A549 (cell line): ENCODE measurements at regions not wholly inside any gene's neighbourhood (a gene's known extent, or its start where the extent isn't known, plus 50 kb on each side); places are given as distances from the start of the nearest gene placed in this dataset.
"Not testable (repeated sequence)": the region's sequence is repeated elsewhere in the genome, so short reads cannot be mapped to it uniquely, and the experiment has no call there.

Experiments
- ATAC-seq, 2 experiments: fragments of 200-7000 bp in 1 of 2; fragments of >200 bp in 1 of 2; cut with Nextera tagmentation in 1 of 2; cut with Tn5 transposase in 1 of 2; 3 replicates each; pipeline versions ENCODE4 v1.8.0 to v1.9.1; 2018 to 2020; ENCODE audit warnings: mild to moderate bottlenecking in 1 of 2, moderate library complexity in 1 of 2
- CTCF ChIA-PET: fragments of 300-600 bp; sonication (Branson Sonifier 250); formaldehyde crosslinking; extraction: SDS; loops from one replicate; lab custom pipeline; 2021; ENCODE audit warnings: antibody characterized with exemption, inconsistent platforms; lab: Yijun Ruan, JAX
- POLR2A ChIA-PET: fragments of 350-600 bp; formaldehyde crosslinking; extraction: SDS; loops from one replicate; lab custom pipeline; 2021; ENCODE audit warnings: antibody characterized with exemption, inconsistent platforms; lab: Yijun Ruan, JAX
- DNase-seq, 2 experiments: peaks; one replicate each; pipeline versions ENCODE4 v3.0.0 to v3.0.0-alpha.2; 2011 to 2016; ENCODE audit warnings: low read depth in 1 of 2, low spot score in 1 of 2
- FAIRE-seq: peaks from 2 replicates; lab custom pipeline; 2011; peaks lifted over from hg19 to GRCh38; lab: Jason Lieb, UNC
- H3K27ac ChIP-seq, 2 experiments: fragments of >200 bp; sonication (Bioruptor Twin); formaldehyde crosslinking; 3 replicates each; pipeline ENCODE4 v1.5.1; 2016 to 2017
- H3K4me1 ChIP-seq: fragments of >200 bp; sonication (Bioruptor Twin); formaldehyde crosslinking; 3 replicates; pipeline ENCODE4 v1.6.1; 2016
- H3K4me2 ChIP-seq: fragments of >200 bp; sonication (Bioruptor Twin); formaldehyde crosslinking; 3 replicates; pipeline ENCODE4 v1.6.1; 2016
- H3K4me3 ChIP-seq: fragments of >200 bp; sonication (Bioruptor Twin); formaldehyde crosslinking; 3 replicates; pipeline ENCODE4 v1.5.1; 2016
- H3K9me3 ChIP-seq: fragments of >200 bp; sonication (Bioruptor Twin); formaldehyde crosslinking; 3 replicates; pipeline ENCODE4 v1.6.1; 2016
- BHLHE40 ChIP-seq: IDR thresholded peaks from 2 replicates; pipeline ENCODE4 v1.6.1; 2012; ENCODE audit warnings: low read depth, low read length, inconsistent platforms
- CBX2 ChIP-seq: fragments of 200-600 bp; sonication (generic); IDR thresholded peaks from 2 replicates; pipeline ENCODE4 v1.6.1; 2016; ENCODE audit warnings: low read depth, mild to moderate bottlenecking, borderline replicate concordance
- CEBPB ChIP-seq, 2 experiments: fragments of >200 bp in 1 of 2; sonication (Bioruptor Twin) in 1 of 2; formaldehyde crosslinking in 1 of 2; IDR thresholded peaks; 2 replicates each; pipeline ENCODE4 v1.6.1; 2012 to 2016
- GATA3 ChIP-seq: IDR thresholded peaks from 2 replicates; pipeline ENCODE4 v1.6.1; 2012; ENCODE audit warnings: borderline replicate concordance
- NPAS2 ChIP-seq: fragments of 250-450 bp; sonication (Bioruptor Pico); IDR thresholded peaks from 2 replicates; pipeline ENCODE4 v1.8.0; 2022; ENCODE audit warnings: mild to moderate bottlenecking, moderate library complexity, borderline replicate concordance
- PHF8 ChIP-seq: fragments of 200-600 bp; sonication (generic); IDR thresholded peaks from 2 replicates; pipeline ENCODE4 v1.6.1; 2016; ENCODE audit warnings: low read depth, mild to moderate bottlenecking, antibody characterized with exemption, moderate library complexity, borderline replicate concordance
- RFX5 ChIP-seq: fragments of 450-650 bp; IDR thresholded peaks from 2 replicates; pipeline ENCODE4 v1.7.1; 2014; ENCODE audit warnings: antibody characterized with exemption, mild to moderate bottlenecking, moderate library complexity
- ZFP36 ChIP-seq: fragments of 450-650 bp; IDR thresholded peaks from 2 replicates; pipeline ENCODE4 v1.6.1; 2014; ENCODE audit warnings: borderline replicate concordance; ENCODE audit not compliant: partially characterized antibody
- WGBS: methylation state at CpG from one replicate; pipeline ENCODE4 v1.1.6; 2017; ENCODE audit errors: missing lambda C conversion rate; 5-methylcytosine and 5-hydroxymethylcytosine counted together
- TF ChIP-seq, protein P1 (sequence below): fragments of >200 bp; sonication (Bioruptor Twin); formaldehyde crosslinking; IDR thresholded peaks from 3 replicates; pipeline ENCODE4 v1.5.1; 2016
- TF ChIP-seq, protein P2 (sequence below): fragments of 450-650 bp; IDR thresholded peaks from 2 replicates; pipeline ENCODE4 v1.6.1; 2014; ENCODE audit warnings: antibody characterized with exemption
- TF ChIP-seq, protein P3 (sequence below): fragments of 200-600 bp; sonication (generic); IDR thresholded peaks from 2 replicates; pipeline ENCODE4 v1.6.1; 2016; ENCODE audit warnings: antibody characterized with exemption, mild to moderate bottlenecking, moderate library complexity

DNA sequence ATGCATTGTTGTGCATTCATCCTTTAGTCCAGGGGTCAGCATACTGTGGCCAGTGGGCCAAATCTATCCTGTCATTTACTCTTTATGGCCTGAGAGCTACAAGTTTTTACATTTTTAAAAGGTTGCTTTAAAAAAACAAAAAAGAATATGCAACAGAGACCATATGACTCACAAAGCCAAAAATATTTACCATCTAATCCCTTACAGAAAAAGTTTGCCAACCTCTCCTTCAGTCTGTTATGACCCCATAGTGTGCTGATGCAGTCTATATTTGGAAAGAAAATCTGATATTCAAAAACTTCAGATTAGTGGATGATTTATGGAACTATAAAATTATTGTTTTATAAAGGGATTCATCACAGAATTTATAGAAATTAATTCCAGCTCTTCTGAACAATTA lies 237.5 kb upstream of the IL12A start:
- Histone ChIP-seq H3K27ac (no peak overlapping the region), H3K4me3 (no peak overlapping the region), H3K4me1 (peaks cover 28% of the 10 kb centered on the region), H3K4me2 (no peak overlapping the region), H3K9me3 (peaks cover 7% of the 10 kb centered on the region)
- DNase-seq, result no peak
- TF ChIP-seq BHLHE40 (no peak), RFX5 (no peak)
- TF ChIP-seq, protein P1, sequence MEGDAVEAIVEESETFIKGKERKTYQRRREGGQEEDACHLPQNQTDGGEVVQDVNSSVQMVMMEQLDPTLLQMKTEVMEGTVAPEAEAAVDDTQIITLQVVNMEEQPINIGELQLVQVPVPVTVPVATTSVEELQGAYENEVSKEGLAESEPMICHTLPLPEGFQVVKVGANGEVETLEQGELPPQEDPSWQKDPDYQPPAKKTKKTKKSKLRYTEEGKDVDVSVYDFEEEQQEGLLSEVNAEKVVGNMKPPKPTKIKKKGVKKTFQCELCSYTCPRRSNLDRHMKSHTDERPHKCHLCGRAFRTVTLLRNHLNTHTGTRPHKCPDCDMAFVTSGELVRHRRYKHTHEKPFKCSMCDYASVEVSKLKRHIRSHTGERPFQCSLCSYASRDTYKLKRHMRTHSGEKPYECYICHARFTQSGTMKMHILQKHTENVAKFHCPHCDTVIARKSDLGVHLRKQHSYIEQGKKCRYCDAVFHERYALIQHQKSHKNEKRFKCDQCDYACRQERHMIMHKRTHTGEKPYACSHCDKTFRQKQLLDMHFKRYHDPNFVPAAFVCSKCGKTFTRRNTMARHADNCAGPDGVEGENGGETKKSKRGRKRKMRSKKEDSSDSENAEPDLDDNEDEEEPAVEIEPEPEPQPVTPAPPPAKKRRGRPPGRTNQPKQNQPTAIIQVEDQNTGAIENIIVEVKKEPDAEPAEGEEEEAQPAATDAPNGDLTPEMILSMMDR, result no peak
- TF ChIP-seq, protein P2, sequence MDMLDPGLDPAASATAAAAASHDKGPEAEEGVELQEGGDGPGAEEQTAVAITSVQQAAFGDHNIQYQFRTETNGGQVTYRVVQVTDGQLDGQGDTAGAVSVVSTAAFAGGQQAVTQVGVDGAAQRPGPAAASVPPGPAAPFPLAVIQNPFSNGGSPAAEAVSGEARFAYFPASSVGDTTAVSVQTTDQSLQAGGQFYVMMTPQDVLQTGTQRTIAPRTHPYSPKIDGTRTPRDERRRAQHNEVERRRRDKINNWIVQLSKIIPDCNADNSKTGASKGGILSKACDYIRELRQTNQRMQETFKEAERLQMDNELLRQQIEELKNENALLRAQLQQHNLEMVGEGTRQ, result no peak
- CTCF ChIA-PET, result interaction anchor here (0.6 to 1.5 kb wide), 4 partner anchors 44 to 134 kb away, joined by 3 read pairs; no protein-coding TSS in a partner anchor
- POLR2A ChIA-PET, result interaction anchor here (0.5 kb wide), 1 partner anchor 954 kb away, joined by 3 read pairs; no protein-coding TSS in a partner anchor
- ATAC-seq, result no peak
- FAIRE-seq, result no peak

DNA sequence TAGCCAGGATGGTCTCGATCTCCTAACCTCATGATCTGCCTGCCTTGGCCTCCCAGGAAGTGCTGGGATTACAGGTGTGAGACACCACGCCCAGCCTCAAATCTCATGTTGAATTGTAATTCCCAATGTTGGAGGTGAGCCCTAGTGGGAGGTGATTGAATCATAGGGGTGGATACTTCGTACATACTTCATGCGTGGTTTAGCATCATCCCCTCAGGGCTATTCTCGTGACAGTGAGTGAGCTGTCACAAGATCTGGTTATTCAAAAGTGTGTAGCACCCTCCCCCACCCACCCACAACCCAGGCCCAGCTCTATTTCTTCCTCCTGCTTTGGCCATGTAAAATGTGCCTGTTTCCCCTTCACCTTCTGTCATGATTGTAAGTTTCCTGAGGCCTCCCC lies 236.9 kb upstream of the IL12A start:
- WGBS, result 86% methylated on average over 5 of the region's 5 CpGs
- TF ChIP-seq BHLHE40 (no peak), CBX2 (no peak), NPAS2 (CRISPR knock-in tag) (no peak), PHF8 (no peak), CEBPB (IDR thresholded peaks at IDR 0.05) (no peak), ZFP36 (no peak), GATA3 (no peak)
- TF ChIP-seq, protein P3, sequence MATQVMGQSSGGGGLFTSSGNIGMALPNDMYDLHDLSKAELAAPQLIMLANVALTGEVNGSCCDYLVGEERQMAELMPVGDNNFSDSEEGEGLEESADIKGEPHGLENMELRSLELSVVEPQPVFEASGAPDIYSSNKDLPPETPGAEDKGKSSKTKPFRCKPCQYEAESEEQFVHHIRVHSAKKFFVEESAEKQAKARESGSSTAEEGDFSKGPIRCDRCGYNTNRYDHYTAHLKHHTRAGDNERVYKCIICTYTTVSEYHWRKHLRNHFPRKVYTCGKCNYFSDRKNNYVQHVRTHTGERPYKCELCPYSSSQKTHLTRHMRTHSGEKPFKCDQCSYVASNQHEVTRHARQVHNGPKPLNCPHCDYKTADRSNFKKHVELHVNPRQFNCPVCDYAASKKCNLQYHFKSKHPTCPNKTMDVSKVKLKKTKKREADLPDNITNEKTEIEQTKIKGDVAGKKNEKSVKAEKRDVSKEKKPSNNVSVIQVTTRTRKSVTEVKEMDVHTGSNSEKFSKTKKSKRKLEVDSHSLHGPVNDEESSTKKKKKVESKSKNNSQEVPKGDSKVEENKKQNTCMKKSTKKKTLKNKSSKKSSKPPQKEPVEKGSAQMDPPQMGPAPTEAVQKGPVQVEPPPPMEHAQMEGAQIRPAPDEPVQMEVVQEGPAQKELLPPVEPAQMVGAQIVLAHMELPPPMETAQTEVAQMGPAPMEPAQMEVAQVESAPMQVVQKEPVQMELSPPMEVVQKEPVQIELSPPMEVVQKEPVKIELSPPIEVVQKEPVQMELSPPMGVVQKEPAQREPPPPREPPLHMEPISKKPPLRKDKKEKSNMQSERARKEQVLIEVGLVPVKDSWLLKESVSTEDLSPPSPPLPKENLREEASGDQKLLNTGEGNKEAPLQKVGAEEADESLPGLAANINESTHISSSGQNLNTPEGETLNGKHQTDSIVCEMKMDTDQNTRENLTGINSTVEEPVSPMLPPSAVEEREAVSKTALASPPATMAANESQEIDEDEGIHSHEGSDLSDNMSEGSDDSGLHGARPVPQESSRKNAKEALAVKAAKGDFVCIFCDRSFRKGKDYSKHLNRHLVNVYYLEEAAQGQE, result no peak
- TF ChIP-seq, protein P2, result no peak
- TF ChIP-seq, all 56 proteins: peak for 0
- ATAC-seq, result no peak
- FAIRE-seq, result no peak
- DNase-seq, result no peak
- no peak overlapping the region for H3K27ac ChIP-seq
- CTCF ChIA-PET, result interaction anchor here (1.4 to 1.5 kb wide), 2 partner anchors 43 to 53 kb away, joined by 3 read pairs; no protein-coding TSS in a partner anchor
- H3K4me2 ChIP-seq, result no peak overlapping the region
- peaks cover 28% of the 10 kb centered on the region for H3K4me1 ChIP-seq
- peaks cover 12% of the 10 kb centered on the region for H3K9me3 ChIP-seq
- no peak overlapping the region for H3K4me3 ChIP-seq
- POLR2A ChIA-PET, result no interaction called here

DNA sequence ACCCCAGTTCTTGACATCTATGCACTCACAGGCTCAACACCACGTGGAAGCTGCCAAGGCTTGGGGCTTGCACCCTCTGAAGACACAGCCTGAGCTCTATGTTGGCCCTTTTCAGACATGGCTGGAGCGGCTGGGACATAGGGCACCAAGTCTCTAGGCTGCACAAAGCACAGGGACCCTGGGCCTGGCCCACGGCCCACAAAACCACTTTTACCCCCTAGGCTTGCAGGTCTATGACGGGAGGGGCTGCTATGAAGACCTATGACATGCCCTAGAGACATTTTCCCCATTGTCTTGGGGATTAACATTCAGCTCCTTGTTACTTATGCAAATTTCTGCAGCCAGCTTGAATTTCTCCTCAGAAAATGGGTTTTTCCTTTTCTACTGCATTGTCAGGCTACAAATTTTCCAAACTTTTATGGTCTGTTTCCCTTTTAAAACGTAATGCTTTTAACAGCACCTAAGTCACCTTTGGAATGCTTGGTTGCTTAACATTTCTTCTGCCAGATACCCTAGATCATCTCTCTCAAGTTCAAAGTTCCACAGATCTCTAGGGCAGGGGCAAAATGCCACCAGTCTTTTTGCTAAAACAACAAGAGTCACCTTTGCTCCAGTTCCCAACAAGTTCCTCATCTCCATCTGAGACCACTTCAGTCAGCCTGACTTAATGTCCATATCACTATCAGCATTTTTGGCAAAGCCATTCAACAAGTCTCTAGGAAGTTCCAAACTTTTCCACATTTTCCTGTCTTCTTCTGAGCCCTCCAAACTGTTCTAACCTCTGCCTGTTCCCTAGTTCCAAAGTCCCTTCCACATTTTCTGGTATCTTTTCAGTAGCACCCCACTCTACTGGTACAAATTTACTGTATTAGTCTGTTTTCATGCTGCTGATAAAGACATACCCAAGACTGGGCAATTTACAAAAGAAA lies 232.1 kb upstream of the IL12A start:
- not testable (repeated sequence) for FAIRE-seq

More for the DNA sequence above, 232.1 kb upstream of the IL12A start:
- ATAC-seq, DNase-seq, H3K27ac ChIP-seq, POLR2A ChIA-PET, H3K4me3 ChIP-seq, H3K4me2 ChIP-seq: not testable (repeated sequence)
- Histone ChIP-seq H3K4me1 (peaks cover 14% of the 10 kb centered on the region), H3K9me3 (peaks cover 12% of the 10 kb centered on the region)
- 69% methylated on average over 5 of the region's 5 CpGs for WGBS
- CTCF ChIA-PET, result interaction anchor here (0.9 to 1.5 kb wide), 2 partner anchors 48 to 49 kb away, joined by 3 to 6 read pairs; no protein-coding TSS in a partner anchor
